Esophagus squamous epithelium (tissue), 4 donors: ENCODE measurements at regions not wholly inside any gene's neighbourhood (a gene's known extent, or its start where the extent isn't known, plus 50 kb on each side); places are given as distances from the start of the nearest gene placed in this dataset.

Experiments used
- POLR2A ChIP-seq, 4 donors: fragments of 450-650 bp; IDR thresholded peaks; one replicate each; pipeline ENCODE4 v1.6.1; 2017; ENCODE audit warnings: antibody characterized with exemption in 4 of 4, mild to moderate bottlenecking in 4 of 4, moderate library complexity in 3 of 4
- TF ChIP-seq, protein P1 (sequence below), 6 experiments: fragments of 450-650 bp in 4 of 6; fragments of 200-600 bp in 2 of 6; sonication (generic) in 2 of 6; IDR thresholded peaks; one replicate each; pipeline ENCODE4 v1.5.1; 2016 to 2019; ENCODE audit warnings: antibody characterized with exemption in 6 of 6, mild to moderate bottlenecking in 4 of 6, moderate library complexity in 4 of 6

GRCh38 chr2:166632616-166633015, 138.6 kb upstream of the SCN7A start:
- TF ChIP-seq, protein P1, sequence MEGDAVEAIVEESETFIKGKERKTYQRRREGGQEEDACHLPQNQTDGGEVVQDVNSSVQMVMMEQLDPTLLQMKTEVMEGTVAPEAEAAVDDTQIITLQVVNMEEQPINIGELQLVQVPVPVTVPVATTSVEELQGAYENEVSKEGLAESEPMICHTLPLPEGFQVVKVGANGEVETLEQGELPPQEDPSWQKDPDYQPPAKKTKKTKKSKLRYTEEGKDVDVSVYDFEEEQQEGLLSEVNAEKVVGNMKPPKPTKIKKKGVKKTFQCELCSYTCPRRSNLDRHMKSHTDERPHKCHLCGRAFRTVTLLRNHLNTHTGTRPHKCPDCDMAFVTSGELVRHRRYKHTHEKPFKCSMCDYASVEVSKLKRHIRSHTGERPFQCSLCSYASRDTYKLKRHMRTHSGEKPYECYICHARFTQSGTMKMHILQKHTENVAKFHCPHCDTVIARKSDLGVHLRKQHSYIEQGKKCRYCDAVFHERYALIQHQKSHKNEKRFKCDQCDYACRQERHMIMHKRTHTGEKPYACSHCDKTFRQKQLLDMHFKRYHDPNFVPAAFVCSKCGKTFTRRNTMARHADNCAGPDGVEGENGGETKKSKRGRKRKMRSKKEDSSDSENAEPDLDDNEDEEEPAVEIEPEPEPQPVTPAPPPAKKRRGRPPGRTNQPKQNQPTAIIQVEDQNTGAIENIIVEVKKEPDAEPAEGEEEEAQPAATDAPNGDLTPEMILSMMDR (IDR thresholded peaks at IDR 0.05): no peak
- TF ChIP-seq POLR2A (IDR thresholded peaks at IDR 0.05): no peak
